Prostate gland (tissue), 2 donors: ENCODE measurements at regions not wholly inside any gene's neighbourhood (a gene's known extent, or its start where the extent isn't known, plus 50 kb on each side); places are given as distances from the start of the nearest gene placed in this dataset.
"Not testable (repeated sequence)": the region's sequence is repeated elsewhere in the genome, so short reads cannot be mapped to it uniquely, and the experiment has no call there.

Experiments used
- DNase-seq: peaks from one replicate; pipeline ENCODE4 v3.0.0-alpha.2; 2019; ENCODE audit warnings: low spot score
- H3K27ac ChIP-seq, 2 donors: fragments of 200-600 bp; sonication (generic); 2 replicates each; pipeline ENCODE4 v1.5.1; 2017 to 2019
- H3K27me3 ChIP-seq: fragments of 200-600 bp; sonication (generic); replicated peaks from 2 replicates; pipeline ENCODE4 v1.5.1; 2019; ENCODE audit not compliant: insufficient read depth
- H3K36me3 ChIP-seq, 2 donors: fragments of 200-600 bp; sonication (generic); 1 replicate in 1 of 2; 2 replicates in 1 of 2; pipeline versions ENCODE4 v1.5.1 to v1.8.1; 2017 to 2019
- H3K4me1 ChIP-seq: fragments of 200-600 bp; sonication (generic); replicated peaks from 2 replicates; pipeline ENCODE4 v1.5.1; 2019
- H3K4me3 ChIP-seq, 2 donors: fragments of 200-600 bp; sonication (generic); 2 replicates each; pipeline ENCODE4 v1.5.1; 2017 to 2019
- H3K9me3 ChIP-seq: fragments of 200-600 bp; sonication (generic); 2 replicates; pipeline ENCODE4 v1.5.1; 2017
- CTCF ChIP-seq, 4 experiments: fragments of 200-600 bp in 2 of 4; fragments of 450-650 bp in 2 of 4; sonication (generic) in 2 of 4; IDR thresholded peaks; 1 replicate in 3 of 4; 2 replicates in 1 of 4; pipeline ENCODE4 v1.5.1; 2016 to 2019; ENCODE audit warnings: antibody characterized with exemption in 4 of 4, mild to moderate bottlenecking in 2 of 4, moderate library complexity in 2 of 4
- POLR2A ChIP-seq: fragments of 450-650 bp; IDR thresholded peaks from one replicate; pipeline ENCODE4 v1.6.1; 2016; ENCODE audit warnings: antibody characterized with exemption, mild to moderate bottlenecking
- POLR2AphosphoS5 ChIP-seq: sonication (generic); formaldehyde crosslinking; IDR thresholded peaks from one replicate; pipeline ENCODE4 v1.6.1; 2017; ENCODE audit warnings: antibody characterized with exemption
- WGBS: methylation state at CpG from one replicate; pipeline ENCODE4 v1.1.5; 2018; 5-methylcytosine and 5-hydroxymethylcytosine counted together
- intact Hi-C: fragments of 100-400 bp; cut with DNase I; formaldehyde crosslinking; loops from one replicate; pipeline ENCODE4 v1.14.2; 2022

- H3K9me3 ChIP-seq, result no peaks in the 10 kb centered on the region
- DNase-seq, result no peak
- no peak overlapping the region for H3K4me3 ChIP-seq
- H3K4me1 ChIP-seq, result no peaks in the 10 kb centered on the region
- 87% methylated on average over 5 of the region's 5 CpGs for WGBS
- no peaks in the 10 kb centered on the region for H3K36me3 ChIP-seq
- no peak for TF ChIP-seq POLR2A
- TF ChIP-seq POLR2AphosphoS5, result no peak
- TF ChIP-seq CTCF (IDR thresholded peaks at IDR 0.05), result no peak
- no peaks in the 10 kb centered on the region for H3K27me3 ChIP-seq
- no peak overlapping the region for H3K27ac ChIP-seq
- intact Hi-C loops, result no loop called here
These were observed 125.4 kb downstream of the PSAT1 start for GRCh38 chr9:78422309-78422708.

GRCh38 chr9:78424299-78424698 lies 127.4 kb downstream of the PSAT1 start:
- no peak overlapping the region for H3K4me3 ChIP-seq
- no peaks in the 10 kb centered on the region for H3K9me3 ChIP-seq
- no peaks in the 10 kb centered on the region for H3K36me3 ChIP-seq
- intact Hi-C loops, result no loop called here
- H3K4me1 ChIP-seq, result no peaks in the 10 kb centered on the region
- 96% methylated on average over 3 of the region's 3 CpGs for WGBS
- no peak for TF ChIP-seq CTCF (IDR thresholded peaks at IDR 0.05)
- no peak for TF ChIP-seq POLR2A
- TF ChIP-seq POLR2AphosphoS5, result no peak
- no peak overlapping the region for H3K27ac ChIP-seq
- DNase-seq, result no peak
- no peaks in the 10 kb centered on the region for H3K27me3 ChIP-seq

GRCh38 chr9:78428640-78429039 lies 131.7 kb downstream of the PSAT1 start:
- intact Hi-C loops, result no loop called here
- H3K36me3 ChIP-seq, result no peaks in the 10 kb centered on the region
- DNase-seq, result no peak
- H3K4me3 ChIP-seq, result no peak overlapping the region
- no peak overlapping the region for H3K27ac ChIP-seq
- WGBS, result 81% methylated on average over 2 of the region's 2 CpGs
- no peaks in the 10 kb centered on the region for H3K27me3 ChIP-seq
- no peaks in the 10 kb centered on the region for H3K9me3 ChIP-seq
- TF ChIP-seq POLR2A (no peak), CTCF (IDR thresholded peaks at IDR 0.05) (no peak)
- no peaks in the 10 kb centered on the region for H3K4me1 ChIP-seq

GRCh38 chr9:78430387-78430786 lies 133.5 kb downstream of the PSAT1 start:
- intact Hi-C loops, result no loop called here
- Histone ChIP-seq H3K4me1 (no peaks in the 10 kb centered on the region), H3K27me3 (no peaks in the 10 kb centered on the region), H3K4me3 (no peak overlapping the region), H3K36me3 (no peaks in the 10 kb centered on the region), H3K9me3 (no peaks in the 10 kb centered on the region), H3K27ac (no peak overlapping the region)
- TF ChIP-seq POLR2A, result no peak
- no peak for TF ChIP-seq POLR2AphosphoS5
- TF ChIP-seq CTCF (IDR thresholded peaks at IDR 0.05), result no peak
- 95% methylated on average over 3 of the region's 3 CpGs for WGBS
- no peak for DNase-seq

- H3K27ac ChIP-seq, H3K27me3 ChIP-seq, H3K9me3 ChIP-seq, H3K4me3 ChIP-seq, DNase-seq, H3K36me3 ChIP-seq, H3K4me1 ChIP-seq, intact Hi-C loops: not testable (repeated sequence)
- WGBS, result 90% methylated on average over 6 of the region's 6 CpGs
These were observed 134.1 kb downstream of the PSAT1 start for GRCh38 chr9:78431039-78431438.
